ENCODE measurements at regions not wholly inside any gene's neighbourhood (a gene's known extent, or its start where the extent isn't known, plus 50 kb on each side); places are given as distances from the start of the nearest gene placed in this dataset.

- H3K4me3 ChIP-seq = no peak overlapping the region
- no peak overlapping the region for H3K27ac ChIP-seq
- DNase-seq (ENCODE audit: low spot score) = no peak
- TF ChIP-seq, protein P1, sequence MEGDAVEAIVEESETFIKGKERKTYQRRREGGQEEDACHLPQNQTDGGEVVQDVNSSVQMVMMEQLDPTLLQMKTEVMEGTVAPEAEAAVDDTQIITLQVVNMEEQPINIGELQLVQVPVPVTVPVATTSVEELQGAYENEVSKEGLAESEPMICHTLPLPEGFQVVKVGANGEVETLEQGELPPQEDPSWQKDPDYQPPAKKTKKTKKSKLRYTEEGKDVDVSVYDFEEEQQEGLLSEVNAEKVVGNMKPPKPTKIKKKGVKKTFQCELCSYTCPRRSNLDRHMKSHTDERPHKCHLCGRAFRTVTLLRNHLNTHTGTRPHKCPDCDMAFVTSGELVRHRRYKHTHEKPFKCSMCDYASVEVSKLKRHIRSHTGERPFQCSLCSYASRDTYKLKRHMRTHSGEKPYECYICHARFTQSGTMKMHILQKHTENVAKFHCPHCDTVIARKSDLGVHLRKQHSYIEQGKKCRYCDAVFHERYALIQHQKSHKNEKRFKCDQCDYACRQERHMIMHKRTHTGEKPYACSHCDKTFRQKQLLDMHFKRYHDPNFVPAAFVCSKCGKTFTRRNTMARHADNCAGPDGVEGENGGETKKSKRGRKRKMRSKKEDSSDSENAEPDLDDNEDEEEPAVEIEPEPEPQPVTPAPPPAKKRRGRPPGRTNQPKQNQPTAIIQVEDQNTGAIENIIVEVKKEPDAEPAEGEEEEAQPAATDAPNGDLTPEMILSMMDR (IDR thresholded peaks at IDR 0.05) = no peak
Measured at GRCh38 chr13:97621025-97621424, 187.1 kb downstream of the RAP2A start.

- Histone ChIP-seq H3K4me3 (no peak overlapping the region), H3K27ac (no peak overlapping the region)
- DNase-seq (ENCODE audit: low spot score) = no peak
- TF ChIP-seq, protein P1 (IDR thresholded peaks at IDR 0.05) = no peak
Measured at GRCh38 chr13:97621631-97622030, 187.7 kb downstream of the RAP2A start.

- no peak overlapping the region for H3K27ac ChIP-seq
- DNase-seq (ENCODE audit: low spot score) = peak; percentile 78
- no peak overlapping the region for H3K4me3 ChIP-seq
- TF ChIP-seq, protein P1 (IDR thresholded peaks at IDR 0.05) = no peak
Measured at GRCh38 chr13:97627566-97627965, 193.6 kb downstream of the RAP2A start.

DNA sequence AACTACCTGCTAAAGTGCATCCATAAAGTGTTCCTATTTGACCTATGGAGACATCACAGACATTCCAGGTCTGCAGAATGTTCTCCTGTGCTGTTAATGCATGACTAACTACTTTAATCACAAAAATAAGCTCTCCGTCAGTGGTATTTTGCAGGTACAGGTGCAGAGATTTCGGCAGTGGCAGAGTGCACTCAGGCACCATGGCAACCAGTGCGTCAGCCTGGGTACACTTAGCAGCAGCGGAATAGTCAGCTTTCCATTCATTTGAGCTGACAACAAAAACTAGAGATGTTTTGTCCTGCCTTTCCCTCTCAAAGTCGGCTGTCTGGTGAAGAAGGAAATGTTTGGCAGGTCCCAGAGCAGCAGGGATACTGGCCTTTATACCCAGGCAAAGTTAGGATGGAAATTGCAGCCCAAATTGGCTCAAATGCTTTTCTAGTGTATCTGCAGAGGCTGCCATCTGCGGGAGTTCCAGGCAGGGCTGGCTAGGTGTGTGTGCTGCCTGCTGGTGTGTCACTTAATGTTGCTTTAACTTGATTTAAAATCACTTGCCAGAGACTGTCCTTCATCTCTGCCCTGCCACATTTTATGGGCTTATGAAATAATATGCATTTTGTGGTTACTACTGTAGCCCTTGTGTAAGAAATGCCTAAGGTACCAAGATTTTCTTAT lies 195.8 kb downstream of the RAP2A start:
- TF ChIP-seq, protein P1 (IDR thresholded peaks at IDR 0.05) = no peak
- Histone ChIP-seq H3K27ac (no peak overlapping the region), H3K4me3 (no peak overlapping the region)
- DNase-seq (ENCODE audit: low spot score) = no peak

DNA sequence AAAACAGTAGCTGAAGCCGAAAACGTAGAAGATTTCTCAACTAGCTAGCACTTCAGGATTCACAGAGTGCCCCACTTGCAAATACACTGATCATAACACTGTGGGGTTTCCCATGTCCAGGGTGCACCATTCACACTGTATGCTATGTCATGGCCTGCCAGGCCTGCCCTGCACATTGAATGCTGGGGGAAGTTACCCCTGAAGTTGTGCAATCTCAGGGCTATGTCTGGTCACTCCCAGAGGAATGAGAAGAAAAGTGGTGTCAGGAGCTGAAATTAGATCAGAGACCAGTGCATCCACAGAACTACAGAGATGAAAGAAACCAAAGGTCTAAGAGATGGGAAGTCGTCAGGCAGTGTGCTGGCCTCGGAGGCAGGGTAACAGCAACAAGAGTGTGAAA lies 196.8 kb downstream of the RAP2A start:
- Histone ChIP-seq H3K4me3 (no peak overlapping the region), H3K27ac (no peak overlapping the region)
- TF ChIP-seq, protein P1 (IDR thresholded peaks at IDR 0.05) = no peak
- DNase-seq (ENCODE audit: low spot score) = no peak

GRCh38 chr13:97631158-97631557 lies 197.2 kb downstream of the RAP2A start:
- H3K27ac ChIP-seq = no peak overlapping the region
- no peak for DNase-seq (ENCODE audit: low spot score)
- TF ChIP-seq, protein P1 (IDR thresholded peaks at IDR 0.05) = no peak
- H3K4me3 ChIP-seq = no peak overlapping the region

- H3K27ac ChIP-seq = no peak overlapping the region
- no peak overlapping the region for H3K4me3 ChIP-seq
- DNase-seq (ENCODE audit: low spot score) = no peak
- TF ChIP-seq, protein P1 (IDR thresholded peaks at IDR 0.05) = no peak
Measured at GRCh38 chr13:97639236-97639635, 205.3 kb downstream of the RAP2A start.
